ENCODE measurements at regions not wholly inside any gene's neighbourhood (a gene's known extent, or its start where the extent isn't known, plus 50 kb on each side); places are given as distances from the start of the nearest gene placed in this dataset.
A peak's percentile ranks its signal among the peaks of the same experiment; 100 is the strongest.

DNA sequence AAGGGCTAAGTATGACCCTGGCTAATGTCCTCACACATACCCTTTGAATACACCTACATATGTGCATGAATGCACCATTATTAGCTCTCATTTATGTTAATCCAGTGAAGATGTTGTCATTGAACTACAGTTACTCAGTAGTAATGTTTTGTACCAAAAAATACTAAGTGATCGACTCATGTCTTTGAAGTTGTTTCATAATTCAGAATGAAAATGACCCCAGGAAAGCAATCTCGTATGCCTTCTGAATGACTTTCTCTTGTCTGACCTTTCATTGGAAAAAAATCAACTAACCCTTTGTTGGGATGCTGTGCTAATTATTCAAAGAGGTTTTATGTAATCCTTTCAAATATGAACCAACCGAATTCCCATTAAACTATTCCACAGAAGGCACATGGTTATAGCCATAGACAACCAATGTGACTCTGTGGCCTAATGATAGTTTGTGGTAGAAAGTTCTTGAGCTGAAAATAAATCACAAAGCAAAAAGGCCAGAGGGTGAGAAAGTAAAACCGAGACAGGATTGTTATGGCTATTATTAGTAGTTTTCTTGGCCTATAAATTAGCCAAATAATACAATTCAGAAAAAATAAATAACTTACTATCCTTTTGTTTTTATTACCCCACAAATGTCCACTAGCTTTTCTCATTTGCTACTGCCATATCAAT is 86.8 kb upstream of the STARD13 start:
- Histone ChIP-seq H2BK120ac (ENCODE audit: low read depth, low read length) (no peak overlapping the region), H2AK9ac (replicated peaks; ENCODE audit: low read depth, low read length, poor library complexity) (no peak overlapping the region), H2BK5ac (ENCODE audit: low read depth, low read length, poor library complexity, severe bottlenecking) (no peak overlapping the region), H4K5ac (ENCODE audit: low read depth, low read length) (no peak overlapping the region), H3K27ac (ENCODE audit: insufficient read depth, low read length) (no peak overlapping the region), H2BK15ac (ENCODE audit: low read depth, low read length) (no peak overlapping the region), H4K8ac (ENCODE audit: low read depth in 2 of 2, low read length in 2 of 2) (no peak overlapping the region), H2BK20ac (ENCODE audit: low read depth, low read length) (no peak overlapping the region), H3K4ac (ENCODE audit: low read depth, low read length) (no peak overlapping the region), H3K36me3 (ENCODE audit: control insufficient read depth, insufficient read depth, low read length) (no peaks in the 10 kb centered on the region), H2AK5ac (ENCODE audit: low read depth, low read length) (no peak overlapping the region), H3K9me3 (ENCODE audit: control insufficient read depth, insufficient read depth, low read length) (no peaks in the 10 kb centered on the region), H3K4me3 (ENCODE audit: insufficient read depth, low read depth, low read length) (no peak overlapping the region), H3K14ac (replicated peaks; ENCODE audit: low read depth, low read length) (no peak overlapping the region), H3K18ac (ENCODE audit: low read depth, low read length) (no peak overlapping the region), H3K56ac (ENCODE audit: extremely low read depth, insufficient read depth, low read length) (no peak overlapping the region), H3K9me1 (ENCODE audit: insufficient read depth, low read length) (no peaks in the 10 kb centered on the region; the same call in 1 of the 2 replicates), H4K91ac (ENCODE audit: insufficient read depth, low read depth, low read length) (no peak overlapping the region), H3K79me1 (ENCODE audit: low read depth in 1 of 2, low read length in 2 of 2) (no peaks in the 10 kb centered on the region), H2AFZ (replicated peaks; ENCODE audit: low read length, poor library complexity) (no peak overlapping the region), H4K20me1 (ENCODE audit: insufficient read depth, low read length) (no peaks in the 10 kb centered on the region), H3K4me2 (ENCODE audit: low read depth, low read length) (no peak overlapping the region), H3K9ac (ENCODE audit: low read depth, low read length) (no peak overlapping the region), H3K4me1 (ENCODE audit: control insufficient read depth, insufficient read depth, low read length) (no peaks in the 10 kb centered on the region), H3K27me3 (ENCODE audit: control insufficient read depth, insufficient read depth, low read length) (no peaks in the 10 kb centered on the region), H3K23ac (ENCODE audit: low read depth, low read length) (no peak overlapping the region)
- ATAC-seq (ENCODE audit: low read depth) (peak; percentile 21), DNase-seq (peak; percentile 33)
- BruUV-seq (replicated peaks): no TSS peak
- TF ChIP-seq FOS (IDR thresholded peaks at IDR 0.05; ENCODE audit: low read depth, low read length): no peak
- TF ChIP-seq RCOR1 (IDR thresholded peaks at IDR 0.05; ENCODE audit: insufficient replicate concordance, low read length): no peak
- TF ChIP-seq, protein P1, sequence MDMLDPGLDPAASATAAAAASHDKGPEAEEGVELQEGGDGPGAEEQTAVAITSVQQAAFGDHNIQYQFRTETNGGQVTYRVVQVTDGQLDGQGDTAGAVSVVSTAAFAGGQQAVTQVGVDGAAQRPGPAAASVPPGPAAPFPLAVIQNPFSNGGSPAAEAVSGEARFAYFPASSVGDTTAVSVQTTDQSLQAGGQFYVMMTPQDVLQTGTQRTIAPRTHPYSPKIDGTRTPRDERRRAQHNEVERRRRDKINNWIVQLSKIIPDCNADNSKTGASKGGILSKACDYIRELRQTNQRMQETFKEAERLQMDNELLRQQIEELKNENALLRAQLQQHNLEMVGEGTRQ (IDR thresholded peaks at IDR 0.05; ENCODE audit: low read depth, low read length): no peak
- TF ChIP-seq, protein P2, sequence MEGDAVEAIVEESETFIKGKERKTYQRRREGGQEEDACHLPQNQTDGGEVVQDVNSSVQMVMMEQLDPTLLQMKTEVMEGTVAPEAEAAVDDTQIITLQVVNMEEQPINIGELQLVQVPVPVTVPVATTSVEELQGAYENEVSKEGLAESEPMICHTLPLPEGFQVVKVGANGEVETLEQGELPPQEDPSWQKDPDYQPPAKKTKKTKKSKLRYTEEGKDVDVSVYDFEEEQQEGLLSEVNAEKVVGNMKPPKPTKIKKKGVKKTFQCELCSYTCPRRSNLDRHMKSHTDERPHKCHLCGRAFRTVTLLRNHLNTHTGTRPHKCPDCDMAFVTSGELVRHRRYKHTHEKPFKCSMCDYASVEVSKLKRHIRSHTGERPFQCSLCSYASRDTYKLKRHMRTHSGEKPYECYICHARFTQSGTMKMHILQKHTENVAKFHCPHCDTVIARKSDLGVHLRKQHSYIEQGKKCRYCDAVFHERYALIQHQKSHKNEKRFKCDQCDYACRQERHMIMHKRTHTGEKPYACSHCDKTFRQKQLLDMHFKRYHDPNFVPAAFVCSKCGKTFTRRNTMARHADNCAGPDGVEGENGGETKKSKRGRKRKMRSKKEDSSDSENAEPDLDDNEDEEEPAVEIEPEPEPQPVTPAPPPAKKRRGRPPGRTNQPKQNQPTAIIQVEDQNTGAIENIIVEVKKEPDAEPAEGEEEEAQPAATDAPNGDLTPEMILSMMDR (conservative IDR thresholded peaks at IDR 0.05; ENCODE audit: low read depth, low read length): no peak
- TF ChIP-seq RFX5 (IDR thresholded peaks at IDR 0.05; ENCODE audit: low read depth, low read length): no peak
- TF ChIP-seq CEBPB (IDR thresholded peaks at IDR 0.05; ENCODE audit: low read depth, low read length): no peak
- TF ChIP-seq MAFK (IDR thresholded peaks at IDR 0.05; ENCODE audit: low read depth, low read length): no peak
- no peak for TF ChIP-seq BHLHE40 (IDR thresholded peaks at IDR 0.05; ENCODE audit: low read depth, low read length)
- no peak for TF ChIP-seq RAD21 (IDR thresholded peaks at IDR 0.05; ENCODE audit: low read length)
- no peak for TF ChIP-seq POLR2A (IDR thresholded peaks at IDR 0.05; ENCODE audit: low read depth, low read length)
- no peak for TF ChIP-seq MXI1 (IDR thresholded peaks at IDR 0.05; ENCODE audit: borderline replicate concordance, low read depth, low read length)
- TF ChIP-seq CHD1 (IDR thresholded peaks at IDR 0.05; ENCODE audit: low read depth, low read length): no peak
- TF ChIP-seq, protein P3, sequence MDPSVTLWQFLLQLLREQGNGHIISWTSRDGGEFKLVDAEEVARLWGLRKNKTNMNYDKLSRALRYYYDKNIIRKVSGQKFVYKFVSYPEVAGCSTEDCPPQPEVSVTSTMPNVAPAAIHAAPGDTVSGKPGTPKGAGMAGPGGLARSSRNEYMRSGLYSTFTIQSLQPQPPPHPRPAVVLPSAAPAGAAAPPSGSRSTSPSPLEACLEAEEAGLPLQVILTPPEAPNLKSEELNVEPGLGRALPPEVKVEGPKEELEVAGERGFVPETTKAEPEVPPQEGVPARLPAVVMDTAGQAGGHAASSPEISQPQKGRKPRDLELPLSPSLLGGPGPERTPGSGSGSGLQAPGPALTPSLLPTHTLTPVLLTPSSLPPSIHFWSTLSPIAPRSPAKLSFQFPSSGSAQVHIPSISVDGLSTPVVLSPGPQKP (IDR thresholded peaks at IDR 0.05; ENCODE audit: borderline replicate concordance, low read depth, low read length): no peak
- TF ChIP-seq NFE2L2 (IDR thresholded peaks at IDR 0.05; ENCODE audit: low read depth, low read length): no peak
- TF ChIP-seq SMC3 (IDR thresholded peaks at IDR 0.05; ENCODE audit: low read depth, low read length): no peak
- TF ChIP-seq MAZ (IDR thresholded peaks at IDR 0.05; ENCODE audit: borderline replicate concordance, low read depth, low read length): no peak
- intact Hi-C loops (cut with micrococcal nuclease): loop anchor here (5.0 kb wide), 1 partner anchor 35 kb away; no protein-coding TSS in a partner anchor
- CTCF ChIA-PET: no interaction called here
- dilution Hi-C loops (cut with HindIII; ENCODE audit: low sequenced_read_pairs, unreplicated experiment): no loop called here
- in situ Hi-C loops (cut with MboI; ENCODE audit: low sequenced_read_pairs): no loop called here
- POLR2A ChIA-PET (ENCODE audit: unreplicated experiment): no interaction called here
- no CpG with 5 or more reads among the region's 4 CpGs for WGBS, 2 experiments (ENCODE audit: extremely low coverage in 2 of 2, insufficient read length in 1 of 2)

Data from IMR-90 (cell line).